Common myeloid progenitor, CD34-positive (primary cell): ENCODE measurements at regions not wholly inside any gene's neighbourhood (a gene's known extent, or its start where the extent isn't known, plus 50 kb on each side); places are given as distances from the start of the nearest gene placed in this dataset.

Experiments
- CTCF ChIA-PET: fragments of 350-600 bp; sonication (Branson Sonifier 250); formaldehyde crosslinking; loops from one replicate; lab custom pipeline; 2021; ENCODE audit warnings: antibody characterized with exemption; lab: Charles Lee
- POLR2A ChIA-PET: fragments of 350-600 bp; sonication (Branson Sonifier 250); formaldehyde crosslinking; loops from one replicate; lab custom pipeline; 2021; ENCODE audit warnings: antibody characterized with exemption; lab: Charles Lee
- DNase-seq, 3 donors: peaks; one replicate each; pipeline versions ENCODE4 v3.0.0 to v3.0.0-alpha.2; 2013
- H3K27ac ChIP-seq, 2 experiments: 1 replicate in 1 of 2; 2 replicates in 1 of 2; pipeline ENCODE4 v1.7.0; 2013; ENCODE audit warnings: inconsistent platforms in 2 of 2, low read length in 2 of 2, mild to moderate bottlenecking in 2 of 2, low read depth in 1 of 2, moderate library complexity in 1 of 2; ENCODE audit not compliant: severe bottlenecking in 2 of 2, insufficient read depth in 1 of 2, poor library complexity in 1 of 2
- H3K27me3 ChIP-seq, 5 experiments: replicated peaks in 2 of 5; 1 replicate in 3 of 5; 2 replicates in 2 of 5; pipeline versions ENCODE4 v1.6.1 to v1.7.0; 2013; ENCODE audit warnings: low read length in 4 of 5, mild to moderate bottlenecking in 2 of 5, moderate library complexity in 2 of 5, inconsistent platforms in 1 of 5; ENCODE audit not compliant: insufficient read depth in 5 of 5, control insufficient read depth in 4 of 5
- H3K36me3 ChIP-seq, 4 experiments: 1 replicate in 2 of 4; 2 replicates in 2 of 4; pipeline versions ENCODE4 v1.6.1 to v1.7.0; 2013; ENCODE audit warnings: low read length in 3 of 4, control low read depth in 1 of 4, mild to moderate bottlenecking in 1 of 4; ENCODE audit not compliant: control insufficient read depth in 4 of 4, insufficient read depth in 4 of 4
- H3K4me1 ChIP-seq, 4 experiments: 1 replicate in 3 of 4; 2 replicates in 1 of 4; pipeline versions ENCODE4 v1.6.1 to v1.7.1; 2013; ENCODE audit warnings: low read length in 3 of 4, mild to moderate bottlenecking in 3 of 4, control low read depth in 1 of 4, inconsistent platforms in 1 of 4, moderate library complexity in 1 of 4; ENCODE audit not compliant: control insufficient read depth in 4 of 4, insufficient read depth in 4 of 4; ENCODE audit errors: control extremely low read depth in 1 of 4
- H3K4me3 ChIP-seq, 7 experiments: 1 replicate in 4 of 7; 2 replicates in 3 of 7; pipeline versions ENCODE4 v1.5.1 to v1.7.0; 2013; ENCODE audit warnings: mild to moderate bottlenecking in 7 of 7, low read length in 6 of 7, moderate library complexity in 6 of 7, inconsistent platforms in 2 of 7, low read depth in 2 of 7, control low read depth in 1 of 7; ENCODE audit not compliant: insufficient read depth in 4 of 7, control insufficient read depth in 1 of 7; ENCODE audit errors: extremely low read depth in 1 of 7
- H3K9me3 ChIP-seq, 5 experiments: 1 replicate in 4 of 5; 2 replicates in 1 of 5; pipeline versions ENCODE4 v1.6.1 to v1.7.1; 2013; ENCODE audit warnings: low read length in 4 of 5, mild to moderate bottlenecking in 2 of 5, inconsistent platforms in 1 of 5, low read depth in 1 of 5, moderate library complexity in 1 of 5; ENCODE audit not compliant: control insufficient read depth in 4 of 5, insufficient read depth in 2 of 5; ENCODE audit errors: control extremely low read depth in 1 of 5
- WGBS: methylation state at CpG from one replicate; pipeline ENCODE4 v1.1.5; 2013; ENCODE audit not compliant: insufficient coverage; 5-methylcytosine and 5-hydroxymethylcytosine counted together

- no peaks in the 10 kb centered on the region for H3K36me3 ChIP-seq
- H3K4me1 ChIP-seq = no peaks in the 10 kb centered on the region
- POLR2A ChIA-PET = no interaction called here
- no peaks in the 10 kb centered on the region for H3K27me3 ChIP-seq
- no peak for DNase-seq
- no peak overlapping the region for H3K4me3 ChIP-seq
- WGBS = 50% methylated on average over 2 of the region's 3 CpGs
- H3K27ac ChIP-seq = no peak overlapping the region
- CTCF ChIA-PET = no interaction called here
- peaks cover 0 to 3% (median 0%) of the 10 kb centered on the region in 5 experiments for H3K9me3 ChIP-seq
These were observed 546.0 kb upstream of the TBL1XR1 start for GRCh38 chr3:177743173-177743890.

GRCh38 chr3:177744873-177745606, 547.8 kb upstream of the TBL1XR1 start:
- Histone ChIP-seq H3K4me1 (no peaks in the 10 kb centered on the region), H3K27ac (no peak overlapping the region), H3K4me3 (no peak overlapping the region), H3K36me3 (no peaks in the 10 kb centered on the region), H3K9me3 (peaks cover 0 to 3% (median 0%) of the 10 kb centered on the region in 5 experiments), H3K27me3 (no peaks in the 10 kb centered on the region)
- DNase-seq = no peak
- WGBS = 95% methylated on average over 4 of the region's 6 CpGs
- POLR2A ChIA-PET = no interaction called here
- CTCF ChIA-PET = interaction anchor here (0.9 kb wide), 1 partner anchor 37 kb away, joined by 3 read pairs; no protein-coding TSS in a partner anchor

- peaks cover 0 to 3% (median 0%) of the 10 kb centered on the region in 5 experiments for H3K9me3 ChIP-seq
- ChIA-PET CTCF (interaction anchor here (0.9 kb wide), 1 partner anchor 37 kb away, joined by 3 read pairs; no protein-coding TSS in a partner anchor), POLR2A (no interaction called here)
- no peaks in the 10 kb centered on the region for H3K4me1 ChIP-seq
- WGBS = 100% methylated on average over 1 of the region's 3 CpGs
- no peaks in the 10 kb centered on the region for H3K27me3 ChIP-seq
- no peaks in the 10 kb centered on the region for H3K36me3 ChIP-seq
- no peak overlapping the region for H3K27ac ChIP-seq
- no peak overlapping the region for H3K4me3 ChIP-seq
- DNase-seq = no peak
These were observed 548.3 kb upstream of the TBL1XR1 start for GRCh38 chr3:177745607-177746005.

GRCh38 chr3:177746337-177746933, 549.2 kb upstream of the TBL1XR1 start:
- H3K9me3 ChIP-seq = peaks cover 0 to 3% (median 0%) of the 10 kb centered on the region in 5 experiments
- H3K27me3 ChIP-seq = no peaks in the 10 kb centered on the region
- CTCF ChIA-PET = interaction anchor here (1.2 kb wide), 1 partner anchor 32 kb away, joined by 3 read pairs; no protein-coding TSS in a partner anchor
- no peaks in the 10 kb centered on the region for H3K36me3 ChIP-seq
- WGBS = 100% methylated on average over 1 of the region's 3 CpGs
- H3K4me1 ChIP-seq = no peaks in the 10 kb centered on the region
- DNase-seq = no peak
- POLR2A ChIA-PET = interaction anchor here (0.5 kb wide), 1 partner anchor 1914 kb away, joined by 3 read pairs; no protein-coding TSS in a partner anchor
- no peak overlapping the region for H3K27ac ChIP-seq
- no peak overlapping the region for H3K4me3 ChIP-seq

GRCh38 chr3:177749836-177750235, 552.6 kb upstream of the TBL1XR1 start:
- no CpG with 5 or more reads among the region's 1 CpG for WGBS
- Histone ChIP-seq H3K36me3 (no peaks in the 10 kb centered on the region), H3K27ac (no peak overlapping the region), H3K4me1 (peaks cover 0 to 6% (median 2%) of the 10 kb centered on the region in 4 experiments), H3K27me3 (no peaks in the 10 kb centered on the region), H3K4me3 (no peak overlapping the region), H3K9me3 (no peaks in the 10 kb centered on the region)
- POLR2A ChIA-PET = no interaction called here
- CTCF ChIA-PET = no interaction called here
- no peak for DNase-seq

- H3K4me3 ChIP-seq = no peak overlapping the region
- DNase-seq = no peak
- H3K36me3 ChIP-seq = no peaks in the 10 kb centered on the region
- no peaks in the 10 kb centered on the region for H3K9me3 ChIP-seq
- peaks cover 0 to 6% (median 2%) of the 10 kb centered on the region in 4 experiments for H3K4me1 ChIP-seq
- H3K27me3 ChIP-seq = no peaks in the 10 kb centered on the region
- H3K27ac ChIP-seq = no peak overlapping the region
- ChIA-PET POLR2A (no interaction called here), CTCF (no interaction called here)
- no CpG with 5 or more reads among the region's 1 CpG for WGBS
These were observed 553.2 kb upstream of the TBL1XR1 start for GRCh38 chr3:177750436-177750835.
